GM21381 (cell line): ENCODE measurements at regions not wholly inside any gene's neighbourhood (a gene's known extent, or its start where the extent isn't known, plus 50 kb on each side); places are given as distances from the start of the nearest gene placed in this dataset.

ENCODE experiments used
- ATAC-seq: cut with Tn5 transposase; IDR thresholded peaks from one replicate; pipeline ENCODE4 v1.9.1; 2021; ENCODE audit warnings: mild to moderate bottlenecking, moderate library complexity; ENCODE audit not compliant: unreplicated experiment

DNA sequence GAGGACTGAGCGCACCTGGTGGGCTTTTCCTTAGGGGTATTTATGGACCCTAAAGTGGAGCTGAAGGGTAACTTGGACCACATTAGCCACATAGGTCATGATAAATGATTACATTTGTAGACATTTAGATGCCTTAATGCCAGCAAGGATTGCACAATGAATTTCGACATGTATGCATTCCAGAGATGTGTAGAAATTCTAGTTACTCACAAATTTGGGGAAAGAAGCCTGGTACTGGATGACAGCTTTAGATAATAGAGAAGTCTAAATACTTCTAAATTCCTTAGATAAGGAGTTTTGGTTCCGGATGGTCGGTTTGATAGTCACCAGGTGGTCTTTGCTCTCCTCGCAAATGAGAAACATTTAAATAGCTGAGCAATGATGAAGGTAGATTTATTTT is 609.5 kb upstream of the PRKX start:
- no peak for ATAC-seq

GRCh38 chrX:4320436-4320947 is 607.0 kb upstream of the PRKX start:
- no peak for ATAC-seq

DNA sequence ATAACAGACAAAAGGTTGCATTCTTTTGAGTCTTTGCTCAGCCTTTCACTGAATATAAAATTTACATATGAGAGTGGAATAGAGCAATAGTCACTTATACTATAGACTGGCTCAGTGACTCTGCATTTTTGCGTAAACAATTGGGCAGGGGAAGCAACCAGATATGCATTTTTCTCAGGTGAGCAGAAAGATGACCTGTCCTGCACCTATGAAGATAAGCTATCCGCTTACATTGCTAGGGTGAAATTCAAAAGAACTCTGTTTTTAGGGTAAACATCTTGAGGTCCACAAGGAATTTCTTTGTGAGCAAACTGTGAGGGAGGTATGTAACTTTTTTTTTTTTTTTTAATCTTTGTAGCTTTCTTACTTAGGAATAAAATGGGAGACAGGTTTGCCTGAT is 602.4 kb upstream of the PRKX start:
- no peak for ATAC-seq

DNA sequence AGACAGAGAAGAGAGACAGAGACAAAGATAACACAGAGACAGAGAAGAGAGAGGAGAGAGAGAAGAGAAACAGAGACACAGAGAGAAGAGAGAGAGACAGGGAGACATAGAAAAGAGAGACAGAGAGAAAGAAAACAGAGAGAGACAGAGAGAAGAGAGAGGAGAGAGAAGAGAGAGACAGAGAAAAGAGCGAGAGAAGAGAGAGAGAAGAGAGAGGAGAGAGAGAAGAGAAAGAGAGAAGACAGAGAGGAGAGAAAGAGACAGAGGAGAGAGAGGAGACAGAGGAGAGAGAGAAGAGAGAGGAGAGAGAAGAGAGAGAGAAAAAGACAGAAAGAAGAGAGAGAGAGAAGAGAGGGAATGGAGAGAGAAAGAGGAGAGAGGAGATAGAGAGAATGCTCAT is 601.1 kb upstream of the PRKX start:
- no peak for ATAC-seq

- no peak for ATAC-seq
Observed at GRCh38 chrX:4277122-4277521, 563.7 kb upstream of the PRKX start.

- ATAC-seq, result no peak
Observed at GRCh38 chrX:4268676-4269075, 555.2 kb upstream of the PRKX start.

- no peak for ATAC-seq
Observed at GRCh38 chrX:4265036-4265435, 551.6 kb upstream of the PRKX start.

- no peak for ATAC-seq
Observed at GRCh38 chrX:4263030-4263803, 549.8 kb upstream of the PRKX start.

GRCh38 chrX:4253092-4253491 is 539.6 kb upstream of the PRKX start:
- ATAC-seq, result no peak

DNA sequence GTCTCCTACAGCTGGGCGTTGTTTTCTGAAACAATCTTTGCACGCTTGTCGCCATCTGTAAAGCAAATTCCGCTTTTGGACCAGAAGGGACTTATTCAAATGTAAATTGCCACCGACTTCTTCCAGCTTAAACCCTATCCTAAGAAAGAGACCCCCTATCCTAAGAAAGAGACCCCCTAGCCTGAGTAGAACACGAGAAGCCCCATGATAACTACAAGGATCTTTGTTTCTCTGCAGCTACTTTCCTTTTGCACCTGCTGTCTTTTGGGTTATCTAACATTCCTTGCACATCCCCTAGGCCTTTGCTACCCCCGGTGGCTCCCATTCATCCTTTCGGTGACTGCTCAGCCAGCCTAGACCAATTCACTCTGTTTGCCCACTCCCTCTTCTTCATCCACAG is 536.0 kb upstream of the PRKX start:
- ATAC-seq, result no peak

- ATAC-seq, result no peak
Observed at GRCh38 chrX:4243759-4244158, 530.3 kb upstream of the PRKX start.

DNA sequence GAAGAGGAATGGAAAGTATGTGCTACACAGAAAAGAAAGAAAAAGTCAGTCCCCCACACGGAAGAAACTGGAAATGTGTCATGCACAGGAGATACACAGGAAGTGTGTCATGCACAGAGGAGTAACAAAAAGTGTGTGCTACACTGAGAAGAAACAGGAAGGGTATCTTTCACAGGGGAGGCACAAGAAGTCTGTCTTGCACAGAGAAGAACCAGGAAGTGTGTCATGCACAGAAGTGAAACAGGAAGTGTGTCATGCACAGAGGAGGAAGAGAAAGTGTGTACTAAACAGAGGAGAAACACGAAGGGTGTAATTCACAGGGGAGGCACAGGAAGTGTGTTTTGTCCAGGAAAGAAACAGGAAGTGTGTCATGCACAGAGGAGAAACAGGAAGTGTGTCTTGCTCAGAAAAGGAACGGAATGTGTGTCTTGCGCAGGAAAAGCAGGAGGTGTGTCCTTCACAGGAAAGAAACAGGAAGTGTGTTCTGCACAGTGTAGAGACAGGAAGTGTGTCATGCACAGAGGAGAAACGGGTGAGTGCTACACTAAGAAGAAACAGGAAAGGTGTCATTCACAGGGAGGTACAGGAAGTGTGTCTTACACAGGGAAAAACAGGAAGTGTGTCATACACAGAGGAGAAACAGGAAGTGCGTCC is 527.2 kb upstream of the PRKX start:
- ATAC-seq, result no peak

DNA sequence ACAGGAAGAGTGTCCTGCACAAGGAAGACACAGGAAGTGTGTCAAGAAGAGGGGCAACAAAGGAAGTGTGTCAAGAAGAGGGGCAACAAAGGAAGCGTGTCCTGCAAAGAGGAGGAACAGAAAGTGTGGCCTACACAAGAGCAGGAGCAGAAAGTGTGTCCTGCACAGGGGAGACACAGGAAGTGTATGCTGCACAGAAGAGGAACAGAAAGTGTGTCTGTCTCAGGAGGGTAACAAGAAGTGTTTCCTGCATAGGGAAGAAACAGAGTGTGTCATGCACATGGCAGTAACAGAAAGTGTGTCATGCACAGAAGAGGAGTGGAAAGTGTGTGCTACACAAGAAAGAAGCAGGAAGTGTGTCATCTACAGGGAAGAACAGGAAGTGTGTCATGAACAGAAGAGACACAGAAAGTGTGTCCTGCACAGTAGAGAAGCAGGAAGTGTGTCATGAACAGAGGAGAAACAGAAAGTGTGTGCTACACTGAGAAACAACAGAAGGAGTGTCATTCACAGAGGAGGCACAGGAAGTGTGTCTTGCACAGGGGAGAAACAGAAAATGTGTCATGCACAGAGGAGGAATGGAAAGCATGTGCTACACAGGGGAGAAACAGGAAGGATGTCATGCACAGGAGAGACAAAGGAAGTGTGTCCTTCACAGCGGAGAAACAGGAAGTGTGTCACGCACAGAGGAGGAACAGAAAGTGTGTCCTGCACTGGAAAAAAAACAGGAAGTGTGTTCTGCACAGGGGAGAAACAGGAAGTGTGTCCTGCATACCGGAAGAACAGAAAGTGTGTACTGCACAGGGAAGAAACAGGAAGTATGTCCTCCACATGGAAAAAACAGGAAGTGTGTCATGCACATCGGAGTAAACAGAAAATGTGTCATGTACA is 526.4 kb upstream of the PRKX start:
- no peak for ATAC-seq

- no peak for ATAC-seq
Observed at GRCh38 chrX:4238916-4239315, 525.5 kb upstream of the PRKX start.

GRCh38 chrX:4225086-4225485 is 511.6 kb upstream of the PRKX start:
- ATAC-seq, result no peak

DNA sequence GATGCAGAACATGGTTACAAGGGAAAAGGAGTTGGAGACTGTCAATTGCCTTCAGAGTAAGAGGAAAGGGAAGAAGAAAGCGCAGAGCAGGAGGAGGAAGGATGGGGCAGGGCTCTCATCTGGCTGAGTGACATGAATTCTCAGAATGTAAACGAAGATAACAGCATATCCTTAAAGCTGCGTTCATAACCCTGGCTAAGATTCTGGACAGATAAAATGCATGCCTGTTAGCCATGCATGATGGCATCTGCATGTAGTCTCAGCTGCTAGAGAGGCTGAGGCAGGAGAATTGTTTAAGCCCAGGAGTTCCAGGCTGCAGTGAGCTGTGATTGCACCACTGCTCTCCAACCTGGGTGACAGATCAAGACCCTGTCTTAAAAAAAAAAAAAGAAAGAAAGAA is 493.5 kb upstream of the PRKX start:
- ATAC-seq, result no peak

DNA sequence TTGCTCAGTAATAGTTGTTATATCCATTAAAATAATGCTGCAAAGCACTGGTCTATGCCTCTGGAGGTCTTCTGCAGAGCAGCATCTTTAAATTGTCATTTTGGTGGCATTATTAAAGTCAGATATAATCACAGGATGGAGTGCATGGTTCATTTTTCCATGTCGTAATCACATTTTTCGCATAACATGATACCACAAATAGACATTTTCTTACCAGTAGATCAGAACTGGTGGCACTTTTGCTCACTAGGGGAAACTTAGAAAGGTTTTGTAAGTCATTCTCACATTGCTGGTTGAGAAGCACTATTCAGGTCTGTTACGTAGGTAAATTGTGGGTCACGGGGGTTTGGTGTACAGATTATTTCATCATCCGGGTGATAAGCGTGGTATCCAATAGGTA is 484.5 kb upstream of the PRKX start:
- ATAC-seq, result no peak

- no peak for ATAC-seq
Observed at GRCh38 chrX:4193500-4194155, 480.2 kb upstream of the PRKX start.

GRCh38 chrX:4186331-4186730 is 472.9 kb upstream of the PRKX start:
- ATAC-seq, result no peak

DNA sequence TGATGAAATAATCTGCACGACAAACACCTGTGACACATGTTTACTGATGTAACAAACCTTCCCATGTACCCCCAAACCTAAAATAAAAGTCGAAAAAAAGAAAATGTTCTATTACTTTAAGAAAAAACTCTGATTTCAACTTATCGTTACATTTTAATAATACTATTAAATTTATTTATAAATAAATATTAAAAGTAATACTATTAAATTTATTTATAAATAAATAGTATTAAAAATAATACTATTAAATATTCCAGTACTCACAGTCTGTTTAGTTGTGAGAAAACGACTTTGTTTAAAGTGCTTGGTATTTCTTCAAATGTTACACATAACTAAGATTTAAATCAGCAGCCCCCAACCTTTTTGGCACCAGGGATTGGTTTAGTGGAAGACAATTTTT is 471.6 kb upstream of the PRKX start:
- no peak for ATAC-seq

DNA sequence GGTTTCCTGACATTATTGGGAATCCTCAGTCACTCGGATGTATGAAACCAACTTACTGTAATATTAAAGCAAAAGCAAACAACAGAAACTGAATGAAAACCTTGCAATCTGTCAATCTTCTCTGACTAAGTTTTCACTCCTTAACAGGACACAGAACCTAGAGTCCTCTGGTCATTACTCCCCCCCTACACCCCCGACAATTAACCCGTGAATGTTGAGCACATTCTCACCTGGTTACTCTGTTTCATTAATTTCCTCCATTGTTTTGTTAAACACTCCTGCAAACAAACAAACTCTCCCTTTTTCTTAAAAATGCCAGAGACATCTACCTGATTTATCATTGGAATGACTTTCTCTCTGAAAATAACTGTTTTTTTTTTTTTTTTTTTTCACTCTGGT is 469.0 kb upstream of the PRKX start:
- ATAC-seq, result no peak
